Activated CD8-positive, alpha-beta memory T cell treated with anti-CD3 and anti-CD28 coated beads, Interleukin-2, amount 50 U/mL, for 24 hours (primary cell): ENCODE measurements at regions not wholly inside any gene's neighbourhood (a gene's known extent, or its start where the extent isn't known, plus 50 kb on each side); places are given as distances from the start of the nearest gene placed in this dataset.

Experiments used
- DNase-seq: peaks from one replicate; pipeline ENCODE4 v3.0.0-alpha.2; 2020; ENCODE audit errors: extremely low read depth

GRCh38 chr4:152094970-152095700, 334.3 kb upstream of the GATB start:
- no peak for DNase-seq

DNA sequence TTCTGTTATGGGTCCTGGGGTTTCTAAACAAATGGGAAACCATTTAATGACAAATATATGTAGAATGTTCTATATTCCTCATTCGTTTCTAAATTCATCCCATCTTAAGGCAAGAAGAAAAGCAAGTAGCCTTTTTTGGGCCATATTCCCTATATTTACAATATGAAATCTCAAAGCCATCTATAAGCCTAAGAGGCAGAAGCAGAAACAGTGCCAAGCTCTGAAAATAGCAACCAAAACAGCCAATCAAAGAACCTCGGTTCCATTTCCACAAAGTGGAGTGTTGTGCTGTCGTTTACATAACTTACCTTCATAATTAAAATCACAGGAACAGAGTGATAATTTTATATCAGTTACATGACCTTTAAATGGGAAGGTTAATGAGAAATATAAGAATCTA, 330.6 kb upstream of the GATB start:
- no peak for DNase-seq

GRCh38 chr4:152090543-152090942, 329.7 kb upstream of the GATB start:
- DNase-seq: no peak

DNA sequence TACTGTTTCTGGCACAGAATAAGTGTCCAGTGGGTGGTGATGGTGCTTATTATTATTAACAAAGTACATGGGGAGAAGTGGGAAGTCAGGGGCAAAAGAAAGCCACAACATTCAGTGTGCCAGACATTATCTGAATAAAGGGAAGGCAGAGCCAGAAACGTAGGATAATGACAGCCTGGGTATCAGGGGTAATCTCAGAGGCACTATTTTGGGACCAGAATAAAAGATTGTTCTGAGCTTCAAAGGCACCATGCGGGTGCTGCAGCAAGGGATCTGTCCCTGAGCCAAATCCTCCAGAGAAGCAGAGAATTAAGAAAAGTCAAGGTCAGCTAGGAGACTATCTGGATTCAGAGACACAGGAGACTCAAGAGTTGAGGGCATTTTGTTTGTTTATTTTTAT, 328.8 kb upstream of the GATB start:
- DNase-seq: no peak

DNA sequence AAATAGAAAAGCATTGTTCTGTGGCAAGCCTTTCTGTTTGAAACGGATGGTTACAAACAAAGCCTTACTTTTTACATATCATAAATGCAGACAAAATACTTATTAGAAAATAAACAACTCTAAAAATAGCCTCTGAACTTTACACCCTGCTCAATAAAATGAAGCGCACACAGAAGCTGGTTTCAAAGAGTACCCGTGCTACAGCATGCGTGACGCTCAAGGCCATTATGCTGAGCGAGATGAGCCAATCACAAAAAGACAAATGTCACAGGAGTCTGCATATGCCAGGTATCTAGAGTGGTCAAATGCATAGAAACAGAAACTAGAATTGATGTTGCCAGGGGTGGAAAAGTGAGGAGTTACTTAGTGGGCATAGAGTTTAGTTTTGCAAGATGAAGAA, 326.5 kb upstream of the GATB start:
- no peak for DNase-seq

DNA sequence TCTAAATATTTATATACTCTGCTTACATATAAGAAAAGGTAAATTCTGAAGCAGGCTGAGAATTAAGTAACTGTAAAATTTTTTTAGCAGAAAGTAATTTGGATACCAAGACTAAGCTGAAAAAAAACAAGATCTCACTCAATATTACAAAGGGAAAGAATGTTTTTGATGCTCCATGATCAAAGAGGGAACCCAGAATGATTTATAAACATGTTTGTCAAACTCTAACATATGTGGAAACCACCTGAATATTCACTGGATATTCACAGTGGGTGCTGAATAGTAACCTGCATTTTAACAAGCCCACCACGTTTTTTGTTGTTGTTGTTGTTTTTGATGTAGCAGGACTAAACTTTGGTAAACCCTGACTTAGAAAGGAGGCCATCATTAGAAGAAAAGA, 324.9 kb upstream of the GATB start:
- DNase-seq: no peak

GRCh38 chr4:152083338-152083737, 322.5 kb upstream of the GATB start:
- no peak for DNase-seq

DNA sequence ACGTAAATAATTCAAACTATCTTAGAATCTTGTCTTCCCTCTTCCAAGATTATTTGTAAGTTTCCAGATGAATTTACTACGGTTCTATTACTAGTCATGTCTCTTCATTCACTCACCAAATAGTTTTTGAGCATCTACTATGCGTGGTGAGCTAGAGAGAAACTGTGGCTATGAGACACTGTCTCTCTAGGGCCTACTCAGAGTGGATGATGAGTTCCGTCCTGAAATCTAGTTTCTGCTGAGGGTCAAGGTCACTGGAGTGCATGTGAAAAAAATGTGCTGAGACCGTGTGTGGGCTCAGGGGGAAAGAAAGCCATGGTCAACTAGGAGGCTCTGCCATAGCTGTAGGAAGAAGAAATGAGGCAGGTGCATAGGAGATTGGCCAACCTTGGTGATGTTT, 320.2 kb upstream of the GATB start:
- DNase-seq: no peak

DNA sequence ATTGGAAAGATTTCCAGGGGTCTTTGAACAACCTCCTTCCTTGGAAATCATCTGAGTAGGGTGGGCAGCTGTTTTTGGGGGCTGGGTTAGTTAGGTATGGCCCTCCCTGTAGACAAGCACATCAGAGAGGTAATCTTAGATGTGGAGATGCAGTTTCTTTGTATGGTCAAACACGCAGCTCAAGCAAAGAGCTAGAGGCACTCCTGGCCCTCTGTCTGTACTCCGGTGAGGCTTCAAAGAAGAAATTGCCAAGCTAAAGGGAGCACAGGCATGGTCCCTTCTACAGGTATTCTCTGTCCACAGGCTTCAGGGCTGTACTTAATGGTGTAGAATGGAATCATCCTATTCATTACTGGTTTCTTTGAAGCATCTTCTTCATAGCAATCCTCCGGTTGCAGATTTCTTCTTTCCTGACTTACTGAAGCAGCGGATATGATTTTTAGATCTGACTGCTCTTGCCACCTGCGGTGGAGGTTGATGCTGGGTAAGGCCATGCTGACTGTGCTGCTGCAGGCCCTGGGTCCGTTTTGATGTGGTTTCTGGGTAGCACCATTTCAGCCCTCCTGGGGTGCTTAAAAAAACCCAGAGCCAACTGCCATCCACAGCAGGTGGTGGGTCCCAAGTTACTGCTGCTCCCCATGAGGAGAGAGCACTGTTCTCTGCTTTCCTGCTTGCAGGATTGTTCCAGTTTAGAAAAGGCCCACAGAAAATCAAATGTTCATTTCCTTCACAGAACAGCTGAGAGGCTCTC, 318.9 kb upstream of the GATB start:
- no peak for DNase-seq

DNA sequence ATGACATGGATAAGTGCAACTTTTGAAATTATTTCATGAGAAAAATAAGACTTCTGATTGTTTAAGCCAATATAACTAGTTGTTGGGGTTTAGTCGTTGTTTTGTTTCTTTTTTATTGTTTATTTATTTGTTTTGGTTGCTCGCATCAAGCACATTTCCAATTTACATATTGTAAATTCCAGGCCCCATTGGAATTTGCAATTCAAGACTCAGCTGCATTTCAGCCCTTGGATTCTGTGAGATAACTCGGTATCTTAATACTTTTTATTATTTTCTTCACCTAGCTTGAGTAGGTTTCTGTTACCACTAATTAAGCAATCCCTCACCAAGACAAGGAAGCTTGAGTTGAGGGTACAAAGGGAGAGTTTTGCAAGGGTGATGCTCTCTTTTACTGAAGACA, 318.3 kb upstream of the GATB start:
- no peak for DNase-seq

GRCh38 chr4:152077582-152077981, 316.8 kb upstream of the GATB start:
- no peak for DNase-seq

DNA sequence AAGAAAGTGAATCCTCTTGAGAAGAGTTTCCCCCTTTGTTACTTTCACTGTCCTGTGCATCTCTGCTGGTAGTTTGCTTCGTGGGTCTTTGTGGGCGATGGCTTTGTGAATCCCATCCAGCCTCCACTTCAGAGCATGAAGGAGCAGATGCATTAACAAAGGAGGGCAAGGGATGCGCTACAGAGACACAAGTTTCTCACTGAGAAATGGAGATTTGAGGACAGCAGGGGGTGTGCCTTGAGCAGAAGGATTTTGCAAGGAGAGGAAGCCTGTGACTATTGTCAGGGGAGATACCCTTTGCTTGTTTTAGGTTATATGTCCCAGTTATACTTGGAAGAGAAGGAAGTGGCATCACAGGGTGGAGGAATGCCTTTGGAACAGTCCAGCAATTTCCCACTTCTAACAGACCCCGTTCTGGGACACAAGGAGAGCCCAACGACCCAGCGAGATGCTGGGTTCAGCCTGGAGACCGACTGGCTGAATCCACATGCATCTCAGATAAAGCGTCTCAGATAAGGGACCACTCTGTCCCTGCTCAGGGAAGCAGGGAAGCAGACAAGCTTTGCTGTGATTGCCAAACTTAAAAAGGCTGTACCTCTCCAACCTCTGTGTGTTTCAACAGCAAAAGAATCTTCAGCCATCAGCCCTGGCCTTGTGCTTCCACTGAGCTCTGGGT, 314.6 kb upstream of the GATB start:
- DNase-seq: no peak

GRCh38 chr4:152074573-152074972, 313.8 kb upstream of the GATB start:
- DNase-seq: no peak

DNA sequence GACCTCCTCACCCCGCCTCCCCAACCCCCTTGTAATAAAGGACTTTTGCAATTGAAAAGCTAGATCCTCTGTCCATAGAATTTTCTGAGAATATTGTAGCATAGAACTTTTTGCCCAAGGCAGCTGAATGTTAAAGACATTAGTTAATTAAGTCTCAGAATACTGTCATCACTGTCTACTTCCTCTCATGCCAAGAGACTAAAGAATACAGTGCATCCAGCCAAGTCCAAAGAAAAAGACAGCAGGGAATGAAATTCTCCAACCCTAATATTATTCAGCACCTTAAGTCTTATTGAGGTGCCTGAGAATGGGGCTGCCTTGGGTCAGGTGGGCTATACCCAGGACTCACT, 313.3 kb upstream of the GATB start:
- no peak for DNase-seq

GRCh38 chr4:152073351-152074087, 312.7 kb upstream of the GATB start:
- no peak for DNase-seq

GRCh38 chr4:152072906-152073305, 312.1 kb upstream of the GATB start:
- no peak for DNase-seq

DNA sequence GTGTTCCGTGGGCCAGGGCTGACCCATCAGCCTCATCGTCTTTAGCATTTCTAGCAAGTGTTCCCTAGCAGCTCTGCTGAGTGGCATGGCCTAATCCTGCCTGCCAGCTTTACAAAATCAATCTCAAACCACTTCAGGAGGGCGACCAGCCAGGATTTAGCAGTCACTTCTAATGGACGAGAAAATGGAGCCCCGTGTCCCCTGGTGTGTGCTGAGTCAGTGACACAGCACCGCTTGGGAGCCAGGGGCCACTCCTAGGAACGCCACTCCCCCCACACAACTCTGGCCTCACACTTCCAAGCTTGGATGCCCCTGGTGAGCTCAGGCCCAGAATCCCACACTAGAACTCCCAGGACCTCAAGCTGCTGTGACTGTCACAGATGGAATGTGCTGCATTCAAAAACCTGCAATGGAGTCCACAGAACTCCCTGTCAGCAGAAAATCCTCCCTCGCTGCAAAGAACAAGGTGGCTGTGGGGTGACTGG, 311.2 kb upstream of the GATB start:
- DNase-seq: no peak

- DNase-seq: no peak
Observed at GRCh38 chr4:152070854-152071253, 310.0 kb upstream of the GATB start.

DNA sequence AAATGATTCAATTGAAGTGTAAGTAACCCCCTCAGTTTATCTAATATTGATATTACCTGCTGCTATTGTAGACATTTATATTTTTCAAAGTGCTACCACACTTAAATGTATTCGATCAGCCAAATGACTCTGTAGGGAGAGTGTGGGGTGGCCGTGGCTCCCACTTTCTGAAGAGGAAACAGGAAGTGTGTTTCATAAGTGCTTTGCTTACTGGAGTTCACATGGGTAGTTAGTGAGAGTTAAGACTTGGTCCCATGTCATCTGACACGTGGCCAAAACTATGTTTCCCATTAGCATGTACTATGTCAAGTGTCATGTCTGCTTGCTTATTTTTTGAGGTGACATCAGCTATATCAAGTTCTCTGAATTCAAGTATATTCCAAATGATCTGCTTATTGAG, 308.1 kb upstream of the GATB start:
- DNase-seq: no peak

DNA sequence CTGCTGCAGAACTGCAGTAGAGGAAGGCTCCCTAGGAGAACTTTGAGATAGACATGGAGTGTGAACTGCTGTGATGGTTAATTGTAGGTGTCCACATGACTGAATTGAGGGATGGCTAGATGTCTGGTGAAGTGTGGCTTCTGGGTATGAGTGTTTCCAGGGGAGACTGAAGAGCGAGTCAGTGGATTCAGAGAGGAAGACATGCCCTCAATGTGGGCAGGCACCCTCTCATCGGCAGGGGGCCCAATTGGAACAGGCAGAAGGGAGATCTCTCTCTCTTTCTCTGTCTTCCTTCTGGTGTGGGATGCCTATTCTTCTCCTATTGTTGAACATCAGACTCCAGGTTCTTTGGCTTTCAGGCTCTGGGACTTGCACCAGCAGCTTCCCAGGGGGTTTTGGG, 304.7 kb upstream of the GATB start:
- DNase-seq: no peak

GRCh38 chr4:152064753-152065152, 303.9 kb upstream of the GATB start:
- no peak for DNase-seq

DNA sequence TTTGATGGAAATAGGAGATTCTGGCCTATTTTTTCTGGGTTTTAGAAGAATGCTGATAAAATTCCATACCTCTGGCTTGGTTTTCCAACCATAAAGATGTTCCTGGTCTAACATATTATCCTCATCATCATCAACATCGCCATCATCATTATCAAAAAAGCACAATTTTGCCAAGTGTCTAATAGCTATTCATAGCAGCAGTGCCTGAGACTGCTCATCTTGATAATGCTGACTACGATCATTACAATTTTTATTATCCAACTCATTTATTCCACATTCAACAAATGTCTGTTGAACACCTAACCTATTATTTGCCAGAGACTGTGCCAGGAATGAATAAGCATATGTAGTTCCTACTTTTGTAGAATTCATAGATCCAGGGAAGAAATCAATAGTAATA, 303.5 kb upstream of the GATB start:
- no peak for DNase-seq
